T-helper 2 cell (primary cell): ENCODE measurements at regions not wholly inside any gene's neighbourhood (a gene's known extent, or its start where the extent isn't known, plus 50 kb on each side); places are given as distances from the start of the nearest gene placed in this dataset.
A peak's percentile ranks its signal among the peaks of the same experiment; 100 is the strongest.

Experiments
- DNase-seq, 5 experiments: peaks; one replicate each; pipeline versions ENCODE4 v3.0.0 to v3.0.0-alpha.2; 2012 to 2022

DNA sequence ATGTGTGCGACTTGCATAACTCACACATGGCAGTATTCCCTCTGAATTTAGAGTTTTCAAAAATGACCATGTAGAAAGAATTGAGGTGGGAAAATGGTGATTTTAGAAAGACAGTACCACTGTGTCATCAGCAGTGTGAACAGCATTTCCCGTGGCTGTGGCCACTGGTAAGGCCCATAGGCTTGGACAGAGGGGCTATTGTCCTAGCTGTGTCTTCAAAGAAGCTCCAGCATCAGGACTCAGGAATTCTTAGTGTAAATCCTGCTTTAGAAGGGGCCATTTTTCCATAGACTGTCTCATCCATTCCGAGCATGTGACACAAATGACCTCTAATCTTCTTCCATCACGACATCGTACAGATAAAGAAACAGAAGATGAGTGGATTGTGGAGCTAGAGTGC lies 119.3 kb upstream of the BACE2 start:
- no peak for DNase-seq

DNA sequence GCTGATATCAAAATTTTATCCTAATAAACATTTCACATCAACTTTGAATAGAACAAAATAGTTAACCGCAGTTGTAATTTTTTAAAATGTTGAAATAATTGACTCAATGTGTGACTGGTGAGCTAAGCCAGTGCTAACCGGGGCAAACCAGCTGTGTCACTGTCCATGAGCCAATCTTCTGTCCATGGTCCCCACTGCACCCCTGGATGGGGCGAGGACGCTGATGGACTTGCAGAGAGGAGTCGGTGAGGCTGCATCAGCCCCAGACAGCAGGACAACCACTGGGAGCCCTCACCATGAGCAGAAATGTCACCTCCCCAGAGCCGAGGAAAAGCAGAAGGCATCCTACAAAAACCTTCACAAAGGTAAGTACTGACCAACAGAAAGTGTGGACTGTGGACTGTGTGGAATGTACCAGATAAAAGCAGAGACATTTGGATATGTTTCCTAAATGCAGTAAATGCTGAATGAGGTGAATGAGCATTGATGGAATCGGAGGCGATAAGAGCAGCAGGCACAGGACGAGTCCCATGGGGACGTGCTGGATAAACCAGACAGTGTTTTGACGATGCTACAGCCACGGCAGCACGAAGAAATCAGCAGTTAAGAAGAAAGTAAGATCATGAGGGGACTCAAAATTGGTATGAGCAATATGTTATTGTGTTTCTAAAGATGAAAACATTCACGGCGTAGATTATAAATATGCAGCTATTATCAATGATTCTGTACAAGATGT lies 115.0 kb upstream of the BACE2 start:
- DNase-seq, result no peak

DNA sequence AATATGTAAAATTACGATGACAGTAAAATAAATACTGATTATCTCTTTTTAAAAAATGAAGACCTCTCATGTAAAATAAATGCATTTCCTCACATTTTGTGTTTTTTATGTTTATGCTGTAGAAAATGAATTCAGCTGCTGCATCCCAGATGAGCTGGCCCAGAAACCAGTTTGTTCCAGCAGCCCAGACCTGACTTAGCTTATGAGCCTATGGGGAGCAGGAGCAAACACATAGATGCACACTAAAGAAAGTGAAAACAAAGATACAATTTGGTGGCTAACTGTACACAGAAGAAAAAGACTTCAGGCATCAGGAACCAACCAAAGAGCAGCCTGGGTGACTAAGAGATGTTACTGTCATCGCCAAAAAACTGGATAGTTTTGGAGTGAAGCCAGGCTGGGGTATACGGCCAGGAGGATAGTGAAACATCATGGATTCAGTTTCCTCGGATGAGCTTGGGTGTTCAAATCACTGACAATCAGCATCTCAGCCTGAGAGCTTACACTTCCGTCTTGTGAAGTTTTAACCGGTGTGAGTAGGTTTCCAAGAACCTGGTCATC lies 113.9 kb upstream of the BACE2 start:
- DNase-seq, result no peak

DNA sequence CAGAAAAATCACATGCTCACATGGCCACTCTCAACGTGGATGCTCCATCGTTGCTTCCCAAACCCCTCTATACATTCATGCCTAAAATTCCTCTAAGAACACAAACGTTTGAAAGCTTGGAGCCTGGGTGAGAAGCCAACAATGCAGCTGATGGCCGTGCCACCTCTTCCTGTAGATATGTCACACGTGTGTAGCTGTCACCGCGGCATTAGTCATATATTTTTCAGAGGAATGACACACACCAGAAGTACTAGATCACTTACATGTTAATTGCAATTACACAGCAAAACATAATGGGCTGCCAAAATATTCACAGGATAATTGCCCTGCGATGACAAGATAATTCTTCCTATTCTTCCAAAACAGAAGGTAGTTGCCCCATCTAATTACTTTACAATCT lies 112.7 kb upstream of the BACE2 start:
- DNase-seq, result no peak

DNA sequence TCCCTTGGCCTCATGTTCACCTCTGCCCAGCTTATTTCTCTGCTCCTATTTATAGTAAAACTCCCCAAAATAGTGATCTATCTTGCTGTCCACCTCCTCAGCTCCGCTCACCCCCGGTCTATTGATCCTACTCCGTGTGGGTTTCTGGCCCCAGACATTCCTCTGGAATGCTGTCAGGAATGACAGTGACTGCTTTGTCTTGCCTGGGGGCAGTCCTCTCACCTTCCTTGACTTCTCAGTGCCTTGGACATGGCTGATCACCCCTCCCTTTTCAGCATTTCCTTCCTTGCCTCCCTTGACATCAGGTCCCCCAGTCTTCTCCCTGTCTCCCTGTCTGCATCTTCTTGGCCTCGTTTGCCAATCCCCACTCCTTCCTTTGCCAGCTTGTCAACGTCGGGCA lies 108.1 kb upstream of the BACE2 start:
- DNase-seq, result no peak

DNA sequence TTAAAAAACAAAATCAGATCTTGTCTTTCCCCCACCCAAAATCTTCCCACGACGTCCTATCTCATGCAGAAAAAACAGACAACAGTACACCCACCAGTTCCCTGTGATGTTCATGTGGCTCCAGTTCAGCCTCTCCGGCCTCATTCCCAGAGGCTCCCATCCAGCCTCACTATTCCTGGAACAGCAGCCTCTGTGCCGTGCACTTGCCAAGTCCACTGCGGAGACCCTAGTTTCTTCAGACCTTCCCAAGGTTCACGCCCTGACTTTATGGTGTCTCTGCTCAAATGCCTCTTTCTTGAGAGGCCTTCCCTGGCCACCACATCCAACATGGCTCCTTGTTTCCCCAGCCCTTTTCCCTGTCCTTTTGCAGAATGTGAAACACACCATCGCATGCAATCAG lies 106.3 kb upstream of the BACE2 start:
- DNase-seq, result no peak

DNA sequence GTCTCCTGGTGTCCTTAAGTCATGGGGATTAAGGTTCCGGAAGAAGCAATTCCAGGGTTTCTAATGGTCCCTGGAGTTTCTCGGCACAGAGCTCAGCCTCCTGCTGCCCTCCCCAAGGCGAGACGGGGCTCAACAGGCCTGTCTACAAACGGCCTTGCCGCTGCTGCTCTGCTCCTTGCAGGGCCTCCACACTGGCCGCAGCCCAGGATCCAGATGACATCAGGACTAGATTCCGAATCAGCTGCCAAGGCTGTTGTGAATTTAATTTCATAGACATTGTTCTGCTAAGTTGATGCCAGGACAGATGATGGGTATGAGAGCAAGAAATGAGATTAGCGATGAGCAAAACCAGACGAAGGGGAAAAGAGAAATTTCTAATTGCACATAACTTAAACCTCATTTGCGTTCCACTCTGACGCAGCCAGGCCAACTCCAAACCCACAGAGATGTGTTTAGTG lies 103.6 kb upstream of the BACE2 start:
- no peak for DNase-seq

DNA sequence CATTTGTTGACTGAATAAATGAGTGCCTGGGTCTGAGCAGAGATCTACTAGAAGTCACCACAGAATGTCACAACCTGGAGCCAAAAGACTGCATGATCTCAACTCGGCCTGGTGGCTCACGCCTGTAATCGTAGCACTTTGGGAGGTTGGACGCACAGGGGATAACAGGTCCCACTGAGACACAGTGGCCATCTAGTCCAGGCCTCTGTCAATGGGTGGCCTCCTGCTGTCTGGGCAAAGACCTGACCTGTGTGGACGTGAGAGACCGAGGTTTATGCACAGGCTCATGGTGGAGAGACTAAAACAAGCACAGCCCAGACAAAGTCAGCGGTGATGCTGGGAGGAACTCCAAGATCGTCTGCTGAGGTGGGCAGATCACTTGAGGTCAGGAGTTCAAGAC lies 103.0 kb upstream of the BACE2 start:
- DNase-seq, result no peak

DNA sequence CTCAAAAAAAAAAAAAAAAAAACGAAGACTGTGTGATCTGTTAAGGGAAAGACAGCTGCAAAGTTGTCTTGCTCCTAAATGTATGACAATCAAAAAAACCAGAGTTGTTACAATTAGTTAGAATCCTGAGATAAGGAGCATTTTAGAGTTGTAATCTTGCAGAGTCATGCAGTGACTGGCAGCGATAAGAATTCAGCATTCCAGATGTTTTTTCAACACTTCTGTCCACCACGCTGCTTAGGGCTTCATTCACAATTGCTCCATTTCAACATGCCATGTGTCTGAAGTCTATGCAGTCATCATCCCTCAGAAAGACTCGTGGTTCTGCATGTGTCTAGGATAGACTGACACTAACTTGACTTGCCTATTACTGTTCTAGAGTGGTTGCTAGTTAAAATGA lies 102.4 kb upstream of the BACE2 start:
- DNase-seq, result no peak

DNA sequence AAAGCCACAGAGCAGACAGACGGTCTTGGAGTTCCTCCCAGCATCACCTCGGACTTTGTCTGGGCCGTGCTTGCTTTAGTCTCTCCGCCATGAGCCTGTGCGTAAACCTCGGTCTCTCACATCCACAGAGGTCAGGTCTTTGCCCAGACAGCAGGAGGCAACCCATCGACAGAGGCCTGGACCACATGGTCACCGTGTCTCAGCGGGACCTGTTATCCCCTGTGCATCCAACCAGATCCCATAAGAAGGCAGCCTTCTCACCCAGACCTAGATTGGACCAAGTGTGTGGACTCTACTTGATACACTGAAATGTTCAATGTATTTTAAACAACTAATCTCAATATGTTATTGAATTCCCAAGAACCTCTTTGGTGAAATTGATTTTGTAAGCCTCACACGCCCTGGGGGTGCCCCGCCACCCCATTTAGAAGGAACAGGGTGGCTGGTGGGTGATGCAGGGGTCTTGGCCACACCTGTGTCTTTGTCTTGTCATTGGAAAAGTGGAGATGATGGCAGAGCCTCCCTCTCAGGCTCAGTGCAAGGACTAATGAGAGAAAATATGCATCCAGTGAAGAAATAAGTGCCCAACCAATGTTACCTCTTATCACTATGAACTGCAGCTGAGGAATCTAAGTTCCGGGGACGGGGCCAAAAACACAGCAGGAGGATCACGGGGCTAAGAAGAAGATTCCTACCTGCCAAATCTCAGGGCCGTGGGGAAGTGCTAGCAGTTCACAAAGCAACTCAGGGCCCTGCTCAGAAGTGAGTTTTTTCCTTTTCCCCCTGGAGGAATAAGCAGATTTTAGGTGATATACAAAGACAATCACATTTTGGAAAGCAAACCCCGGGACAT lies 101.6 kb upstream of the BACE2 start:
- no peak for DNase-seq

DNA sequence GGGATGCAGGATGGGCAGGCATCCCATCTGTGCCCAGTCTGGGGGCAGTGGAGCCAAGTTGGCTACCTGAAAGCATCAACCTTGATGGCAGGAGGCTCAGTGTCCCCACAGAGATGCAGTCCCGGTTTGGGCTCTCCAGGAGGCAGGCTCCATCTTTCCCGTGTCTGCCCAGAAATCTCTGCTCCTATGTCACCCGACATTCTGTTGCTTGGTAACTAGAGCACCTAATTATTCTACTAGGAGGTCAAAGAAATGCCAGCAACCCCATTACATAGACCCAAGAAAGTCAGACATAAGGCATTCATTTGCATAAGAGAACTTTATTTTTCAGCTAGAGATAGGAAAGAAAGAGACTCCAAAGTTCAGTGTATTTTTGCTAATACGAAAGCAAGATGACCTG lies 100.3 kb upstream of the BACE2 start:
- DNase-seq, result no peak

DNA sequence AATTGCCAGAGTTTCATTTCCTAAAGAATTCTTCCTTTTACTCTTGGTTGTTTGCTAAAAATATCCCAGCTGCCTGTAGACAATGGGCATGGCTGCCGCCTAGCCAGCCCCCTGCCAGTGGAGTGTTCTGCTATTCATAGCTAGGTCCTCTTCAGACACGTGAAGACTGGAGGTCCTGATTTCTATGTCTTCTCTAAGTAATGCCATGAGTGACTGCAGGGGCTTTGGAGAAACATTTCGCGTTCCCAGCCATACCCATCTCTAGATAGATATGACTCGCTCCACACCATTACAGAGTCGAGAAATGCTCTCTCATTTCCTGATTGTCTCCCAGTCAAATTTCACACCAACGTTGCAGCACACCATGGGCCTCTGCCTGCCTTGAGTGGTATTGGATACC lies 99.5 kb upstream of the BACE2 start:
- no peak for DNase-seq

DNA sequence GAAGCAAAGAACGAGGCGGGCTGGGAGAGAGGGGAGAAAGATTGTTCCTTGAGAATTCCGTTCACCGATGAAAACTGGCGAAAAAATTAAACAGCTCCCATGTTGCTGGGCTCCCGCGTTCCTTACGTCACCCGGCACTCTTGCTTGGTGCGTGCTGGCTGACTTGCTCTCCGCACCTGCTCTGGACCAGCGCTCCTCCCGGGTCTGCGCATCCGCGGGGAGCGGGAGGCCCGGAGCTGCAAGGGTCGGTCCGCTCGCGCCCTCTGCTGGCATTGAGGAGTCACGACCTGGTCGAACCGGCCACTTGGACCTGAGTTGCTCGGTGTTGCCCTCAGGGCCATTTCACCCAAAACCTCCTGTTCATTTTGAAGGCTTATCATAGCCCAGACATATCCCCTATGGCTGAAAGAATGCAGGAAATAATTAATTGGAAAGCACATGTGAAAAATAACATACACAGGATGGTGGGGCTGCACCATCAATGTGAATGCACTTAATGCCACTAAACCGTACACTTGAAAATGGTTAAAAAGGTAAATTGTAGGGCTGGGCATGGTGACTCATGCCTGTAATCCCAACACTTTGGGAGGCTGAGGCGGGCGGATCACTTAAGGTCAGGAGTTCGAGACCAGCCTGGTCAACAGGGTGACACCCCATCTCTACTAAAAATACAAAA lies 98.9 kb upstream of the BACE2 start:
- DNase-seq, result peak in 3 of 5 experiments; percentile 32 to 55 (median 50)

DNA sequence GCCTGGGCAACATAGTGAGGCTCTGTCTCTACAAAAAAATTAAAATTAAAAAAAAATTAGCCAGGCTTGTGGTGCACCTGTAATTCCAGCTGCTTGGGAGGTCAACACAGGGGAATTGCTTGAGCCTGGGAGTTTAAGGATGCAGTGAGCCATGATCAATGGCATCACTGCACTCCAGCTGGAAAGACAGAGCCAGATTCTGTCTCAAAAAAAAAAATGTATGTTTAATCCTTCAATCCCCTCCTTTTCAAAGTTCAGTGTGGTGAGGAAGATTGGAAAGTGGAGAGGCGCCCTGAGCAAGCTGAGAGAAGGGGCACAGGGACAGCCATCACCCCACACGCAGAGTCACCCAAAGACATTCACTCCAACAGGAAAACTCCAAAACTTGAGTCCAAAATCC lies 97.7 kb upstream of the BACE2 start:
- DNase-seq, result no peak

DNA sequence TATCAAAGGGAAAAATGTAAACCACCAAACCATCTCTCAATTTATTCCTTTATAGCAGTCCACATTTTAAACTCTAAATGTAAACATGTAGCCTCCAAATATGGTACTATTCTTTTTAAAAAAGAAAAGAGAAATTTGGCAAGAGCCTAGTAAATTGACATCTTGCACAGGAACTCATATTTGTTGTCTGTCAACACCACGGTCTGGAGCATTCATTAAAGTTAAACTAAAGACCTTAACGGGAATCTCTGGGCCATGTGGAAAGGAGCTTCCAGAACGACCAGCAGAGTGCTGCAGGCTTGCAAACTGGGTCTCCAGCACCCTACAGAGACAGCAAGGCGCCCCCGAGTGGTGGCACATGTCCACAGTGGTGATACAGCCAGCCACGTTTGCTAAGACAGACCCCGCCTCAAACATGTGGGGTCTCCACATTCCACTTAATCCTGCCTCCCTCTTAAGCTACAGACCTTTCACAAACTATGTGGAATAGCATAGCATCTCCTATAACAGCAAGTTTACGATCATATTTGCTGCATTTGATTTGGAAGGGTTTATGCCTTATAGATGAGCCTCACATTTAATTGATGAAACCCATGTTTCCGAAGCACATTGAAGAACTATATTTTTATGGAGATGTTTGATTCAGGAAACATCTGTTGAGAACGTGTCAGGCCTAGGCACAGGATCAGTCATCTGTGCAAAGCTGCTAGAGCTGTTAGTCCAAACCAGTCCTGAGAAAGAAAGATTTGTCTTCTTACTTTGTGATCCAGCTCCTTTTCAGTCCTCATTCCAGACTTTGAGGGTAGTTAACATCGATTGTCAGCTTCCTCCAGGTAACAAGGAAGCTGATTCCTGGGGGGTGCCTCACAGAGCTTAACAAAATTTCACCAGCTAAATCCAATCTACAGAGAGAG lies 96.4 kb upstream of the BACE2 start:
- no peak for DNase-seq

DNA sequence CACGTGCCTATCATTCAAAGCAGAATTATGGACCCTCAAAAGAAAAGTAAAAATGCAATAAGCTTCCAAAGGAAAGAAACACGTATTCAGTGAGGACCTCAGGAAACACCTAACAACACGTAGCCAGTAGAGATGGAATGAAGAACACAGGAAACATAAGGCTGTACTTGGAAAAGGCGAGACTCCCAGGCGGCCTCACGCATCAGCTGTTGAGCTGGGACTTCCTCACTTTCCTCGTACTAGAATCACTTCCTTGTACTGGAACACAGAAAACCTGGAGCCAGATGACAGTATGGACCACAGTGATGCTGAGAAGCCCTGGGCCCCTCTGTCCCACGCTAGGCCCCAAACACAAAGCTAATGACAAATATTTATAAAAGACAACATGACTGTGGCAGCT lies 94.4 kb upstream of the BACE2 start:
- no peak for DNase-seq

DNA sequence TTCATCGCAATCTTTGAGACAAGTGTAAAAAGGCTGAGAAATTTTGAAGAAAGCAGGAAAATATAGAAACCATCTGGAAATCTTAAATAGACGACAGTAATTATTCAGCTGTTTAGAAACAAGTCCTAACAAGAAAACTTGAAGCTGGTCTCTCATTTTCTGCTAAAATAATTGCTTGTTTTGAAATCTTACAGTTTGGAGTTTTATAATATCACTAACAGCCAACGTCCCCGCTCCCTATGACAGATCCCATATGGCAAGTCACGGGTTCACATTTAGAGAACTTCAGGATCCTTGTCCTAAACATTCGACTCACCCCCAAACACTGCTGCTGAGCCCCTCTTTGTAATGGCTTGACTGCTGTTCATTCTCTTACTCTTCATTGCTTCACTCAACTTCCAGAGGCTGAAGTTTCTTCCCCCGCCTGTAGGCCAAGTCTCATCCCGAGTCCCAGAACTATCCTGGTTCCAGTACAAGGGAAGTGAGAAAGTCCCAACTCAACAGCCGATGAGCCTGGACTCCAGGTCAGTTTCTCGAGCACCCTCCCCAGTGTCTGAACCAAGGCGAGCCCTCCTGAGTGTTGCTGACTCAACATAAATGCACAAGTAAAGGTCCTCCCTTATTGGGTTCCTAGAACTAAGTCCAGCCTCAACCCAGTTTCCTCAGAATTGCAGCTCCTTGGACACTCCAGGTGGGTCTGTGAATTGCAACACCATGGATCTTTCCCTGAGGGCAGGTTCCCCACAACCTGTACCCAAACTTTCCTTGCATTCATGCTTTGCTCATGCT lies 93.4 kb upstream of the BACE2 start:
- no peak for DNase-seq

DNA sequence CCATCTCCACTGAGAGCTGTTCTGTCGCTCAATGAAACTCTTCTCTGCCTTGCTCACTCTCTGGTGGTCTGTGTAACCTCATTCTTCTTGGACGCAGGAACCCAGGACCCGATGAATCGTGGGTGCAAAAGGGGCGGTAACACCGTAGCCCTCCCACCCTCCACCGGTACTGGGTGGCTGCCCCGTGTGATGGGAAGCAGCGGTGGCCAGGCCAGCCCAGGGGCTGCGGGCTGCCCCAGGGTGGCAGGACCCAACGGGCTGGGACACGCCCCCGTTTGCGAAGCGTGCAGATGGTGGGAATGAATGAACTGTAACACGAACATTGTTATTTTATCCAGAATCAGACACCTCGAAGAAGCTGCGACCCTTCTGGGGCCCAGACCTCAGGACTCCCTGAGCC lies 92.3 kb upstream of the BACE2 start:
- no peak for DNase-seq

DNA sequence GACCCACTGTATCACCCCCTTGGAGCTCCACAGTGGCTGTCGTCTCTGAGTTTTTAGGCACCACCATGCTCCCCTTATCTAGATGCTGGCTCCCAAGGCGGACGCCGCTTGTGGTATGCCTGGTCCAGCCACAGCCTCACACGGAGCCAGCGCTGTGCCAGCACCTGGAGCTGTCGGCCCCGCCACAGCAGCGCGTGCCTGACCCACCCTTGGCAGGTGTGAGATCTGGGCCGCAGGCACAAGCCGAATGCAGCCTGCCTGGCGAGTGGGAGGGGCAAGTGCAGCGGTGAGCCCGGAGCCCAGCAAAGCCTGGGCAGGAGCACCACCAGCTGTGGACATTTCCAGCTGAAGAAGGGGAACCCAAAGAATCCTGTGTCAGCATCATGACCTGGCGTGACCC lies 91.9 kb upstream of the BACE2 start:
- DNase-seq, result no peak

DNA sequence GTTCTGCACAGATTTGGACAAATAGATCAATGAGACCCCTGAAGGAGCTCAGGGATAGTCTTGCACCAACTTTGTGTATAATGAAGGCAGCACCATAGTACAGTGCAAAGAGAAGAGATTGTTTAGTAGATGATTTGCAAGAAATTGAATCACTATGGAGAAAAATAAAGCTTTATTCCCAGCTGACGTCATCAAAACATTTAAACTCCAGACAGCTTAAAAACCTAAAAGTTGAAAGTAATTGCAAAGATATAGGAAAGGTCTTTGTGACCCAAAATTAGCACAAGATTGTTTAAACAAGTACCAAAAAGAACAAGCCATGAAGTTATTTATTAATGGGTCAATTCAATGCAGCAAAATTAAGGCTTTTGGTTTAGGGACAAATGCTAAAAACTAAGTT lies 88.8 kb upstream of the BACE2 start:
- no peak for DNase-seq

DNA sequence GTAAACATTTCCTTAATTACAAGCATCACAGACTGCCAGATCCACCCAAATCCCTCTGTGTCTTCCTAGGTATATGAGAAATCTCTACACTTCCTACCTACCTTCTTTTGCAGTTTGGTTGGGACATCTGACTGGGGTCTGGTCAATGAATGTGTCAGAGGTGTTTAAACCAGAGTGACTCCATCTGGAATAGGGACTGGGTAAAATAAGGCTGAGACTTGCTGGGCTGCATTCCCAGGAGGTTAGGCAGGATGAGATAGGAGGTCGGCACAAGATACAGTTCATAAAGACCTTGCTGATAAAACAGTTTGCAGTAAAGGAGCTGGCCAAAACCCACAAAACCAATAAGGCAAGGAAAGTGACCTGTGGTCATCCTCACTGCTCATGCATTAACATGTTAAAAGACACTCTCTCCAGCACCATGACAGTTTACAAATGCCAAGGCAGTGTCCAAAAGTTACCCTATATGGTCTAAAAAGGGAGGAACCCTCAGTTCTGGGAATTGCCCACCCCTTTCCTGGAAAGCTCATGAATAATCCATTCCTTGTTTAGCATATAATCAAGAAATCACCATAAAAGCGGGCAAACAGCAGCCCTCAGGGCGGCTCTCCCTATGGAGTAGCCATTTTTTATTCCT lies 87.4 kb upstream of the BACE2 start:
- DNase-seq, result no peak
